GM23338 (cell line): ENCODE measurements at regions not wholly inside any gene's neighbourhood (a gene's known extent, or its start where the extent isn't known, plus 50 kb on each side); places are given as distances from the start of the nearest gene placed in this dataset.

Experiments used
- ATAC-seq: fragments of 200-7000 bp; cut with Tn5 transposase; 3 replicates; pipeline ENCODE4 v1.9.1; 2020
- DNase-seq: peaks from one replicate; pipeline ENCODE4 v3.0.0-alpha.2; 2015; ENCODE audit warnings: low spot score
- H2AFZ ChIP-seq: fragments of 200-600 bp; sonication (generic); 2 replicates; pipeline ENCODE4 v1.8.0; 2016; ENCODE audit warnings: antibody characterized with exemption, mild to moderate bottlenecking, moderate library complexity
- H3F3A ChIP-seq: fragments of 200-600 bp; sonication (generic); replicated peaks from 2 replicates; pipeline ENCODE4 v1.8.0; 2017; ENCODE audit warnings: antibody characterized with exemption, mixed run types, low read depth
- H3K27ac ChIP-seq: fragments of 200-600 bp; sonication (generic); 2 replicates; pipeline ENCODE4 v1.6.1; 2016; ENCODE audit warnings: low read depth
- H3K27me3 ChIP-seq: fragments of 200-600 bp; sonication (generic); 2 replicates; pipeline ENCODE4 v1.8.0; 2016; ENCODE audit warnings: mild to moderate bottlenecking, mixed run types, moderate library complexity; ENCODE audit not compliant: insufficient read depth
- H3K36me3 ChIP-seq: fragments of 200-600 bp; sonication (generic); 2 replicates; pipeline ENCODE4 v1.8.0; 2016; ENCODE audit warnings: mild to moderate bottlenecking; ENCODE audit not compliant: insufficient read depth
- H3K4me1 ChIP-seq: fragments of 200-600 bp; sonication (generic); 2 replicates; pipeline ENCODE4 v1.8.0; 2016; ENCODE audit warnings: mild to moderate bottlenecking, moderate library complexity; ENCODE audit not compliant: insufficient read depth
- H3K4me2 ChIP-seq: fragments of 200-600 bp; sonication (generic); 2 replicates; pipeline ENCODE4 v1.7.1; 2017; ENCODE audit warnings: mixed run types
- H3K4me3 ChIP-seq: fragments of 200-600 bp; sonication (generic); 2 replicates; pipeline ENCODE4 v1.6.1; 2016; ENCODE audit warnings: mixed run types
- H3K79me2 ChIP-seq: fragments of 200-600 bp; sonication (generic); replicated peaks from 2 replicates; pipeline ENCODE4 v1.8.0; 2017; ENCODE audit warnings: mild to moderate bottlenecking; ENCODE audit not compliant: insufficient read depth
- H3K9me2 ChIP-seq: fragments of 200-600 bp; sonication (generic); 2 replicates; pipeline ENCODE4 v1.8.0; 2017; ENCODE audit not compliant: insufficient read depth
- H4K20me1 ChIP-seq: fragments of 200-600 bp; sonication (generic); replicated peaks from 2 replicates; pipeline ENCODE4 v1.8.0; 2017; ENCODE audit warnings: mild to moderate bottlenecking; ENCODE audit not compliant: insufficient read depth
- H3K27ac Mint-ChIP-seq: 2 replicates; pipeline ENCODE4 v1.8.0; 2020; ENCODE audit warnings: inconsistent platforms, mild to moderate bottlenecking, moderate library complexity, mixed read lengths
- H3K27me3 Mint-ChIP-seq: 3 replicates; pipeline ENCODE4 v1.8.0; 2022; ENCODE audit warnings: low read depth, mild to moderate bottlenecking, moderate library complexity, mixed read lengths, inconsistent platforms; ENCODE audit not compliant: insufficient read depth, poor library complexity
- H3K36me3 Mint-ChIP-seq: 3 replicates; pipeline ENCODE4 v1.8.0; 2021; ENCODE audit warnings: low read depth, mild to moderate bottlenecking, inconsistent platforms, moderate library complexity, mixed read lengths
- H3K4me1 Mint-ChIP-seq: 3 replicates; pipeline ENCODE4 v1.8.0; 2020; ENCODE audit warnings: mild to moderate bottlenecking, inconsistent platforms, mixed read lengths
- H3K4me3 Mint-ChIP-seq: 3 replicates; pipeline ENCODE4 v1.8.0; 2021; ENCODE audit warnings: moderate library complexity, mild to moderate bottlenecking, inconsistent platforms, mixed read lengths
- H3K9me3 Mint-ChIP-seq: 3 replicates; pipeline ENCODE4 v1.8.0; 2020; ENCODE audit warnings: moderate library complexity, mild to moderate bottlenecking, inconsistent platforms, mixed read lengths
- CREB1 ChIP-seq: fragments of 250-450 bp; sonication (Bioruptor Pico); IDR thresholded peaks from 2 replicates; pipeline ENCODE4 v1.5.0; 2020; ENCODE audit warnings: low read depth, mild to moderate bottlenecking, moderate library complexity
- EZH2 ChIP-seq: fragments of 200-600 bp; sonication (generic); IDR thresholded peaks from one replicate; pipeline ENCODE4 v1.8.0; 2017; ENCODE audit warnings: antibody characterized with exemption, mild to moderate bottlenecking, low read depth; ENCODE audit not compliant: unreplicated experiment
- EZH2phosphoT487 ChIP-seq: fragments of 200-600 bp; sonication (generic); IDR thresholded peaks from one replicate; pipeline ENCODE4 v1.8.1; 2018; ENCODE audit warnings: antibody characterized with exemption; ENCODE audit not compliant: unreplicated experiment
- JUNB ChIP-seq: IDR thresholded peaks from one replicate; pipeline ENCODE4 v1.6.1; 2016; ENCODE audit warnings: antibody characterized with exemption; ENCODE audit not compliant: unreplicated experiment
- NANOG ChIP-seq: IDR thresholded peaks from 2 replicates; pipeline ENCODE4 v1.6.1; 2016; ENCODE audit warnings: antibody characterized with exemption, borderline replicate concordance
- POLR2AphosphoS5 ChIP-seq: IDR thresholded peaks from 2 replicates; pipeline ENCODE4 v1.6.1; 2016; ENCODE audit warnings: antibody characterized with exemption, low read depth
- STAT1 ChIP-seq: IDR thresholded peaks from one replicate; pipeline ENCODE4 v1.6.1; 2016; ENCODE audit warnings: antibody characterized with exemption; ENCODE audit not compliant: unreplicated experiment
- ZNF114 ChIP-seq: fragments of 250-450 bp; sonication (Bioruptor Pico); IDR thresholded peaks from 2 replicates; pipeline ENCODE4 v1.5.0; 2020; ENCODE audit warnings: mild to moderate bottlenecking, moderate library complexity
- ZNF331 ChIP-seq: fragments of 250-450 bp; sonication (Bioruptor Pico); IDR thresholded peaks from 2 replicates; pipeline ENCODE4 v1.5.0; 2020; ENCODE audit warnings: low read depth, mild to moderate bottlenecking, moderate library complexity
- TF ChIP-seq, protein P1 (sequence below): IDR thresholded peaks from 2 replicates; pipeline ENCODE4 v1.6.1; 2016; ENCODE audit warnings: antibody characterized with exemption
- TF ChIP-seq, protein P2 (sequence below): fragments of 250-450 bp; sonication (Bioruptor Pico); IDR thresholded peaks from 2 replicates; pipeline ENCODE4 v1.5.0; 2020; ENCODE audit warnings: mild to moderate bottlenecking, moderate library complexity
- TF ChIP-seq, protein P3 (sequence below): IDR thresholded peaks from one replicate; pipeline ENCODE4 v1.6.1; 2018; ENCODE audit warnings: antibody characterized with exemption; ENCODE audit not compliant: unreplicated experiment

DNA sequence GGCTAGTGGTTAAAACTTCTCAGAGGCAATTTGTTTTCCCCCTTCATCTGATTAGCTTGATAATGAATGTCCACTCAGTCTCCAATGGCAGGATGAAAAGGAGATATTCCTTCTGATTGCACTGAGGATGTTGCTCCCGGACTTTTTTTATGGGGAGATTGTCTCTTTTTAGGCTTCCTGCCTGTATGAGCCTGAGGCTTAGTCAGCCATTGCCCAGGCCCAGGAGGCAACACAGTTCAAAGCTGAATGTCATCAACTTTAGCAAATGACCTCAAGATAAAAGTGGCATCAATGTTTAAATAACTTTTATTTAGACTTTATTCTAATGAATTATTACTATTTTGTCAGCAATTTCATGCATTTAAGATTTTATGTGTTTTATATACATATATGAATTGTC, 162.9 kb upstream of the PTBP2 start:
- H3K4me2 ChIP-seq, result peak overlapping the region; percentile 29; the same call in 1 of the 2 replicates
- H3F3A ChIP-seq, result no peaks in the 10 kb centered on the region
- H3K79me2 ChIP-seq, result no peaks in the 10 kb centered on the region
- DNase-seq (no peak), ATAC-seq (no peak)
- Mint-ChIP-seq H3K4me1 (peaks cover 50% of the 10 kb centered on the region), H3K9me3 (peaks cover 23% of the 10 kb centered on the region), H3K4me3 (no peak overlapping the region), H3K27me3 (peaks cover 11% of the 10 kb centered on the region), H3K36me3 (peaks cover 18% of the 10 kb centered on the region), H3K27ac (no peak overlapping the region)
- no peak for TF ChIP-seq POLR2AphosphoS5
- TF ChIP-seq EZH2phosphoT487, result no peak
- TF ChIP-seq JUNB, result no peak
- no peak for TF ChIP-seq NANOG
- no peak overlapping the region for H2AFZ ChIP-seq
- no peaks in the 10 kb centered on the region for H3K9me2 ChIP-seq
- H3K4me1 ChIP-seq, result peaks cover 47% of the 10 kb centered on the region
- H3K27me3 ChIP-seq, result no peaks in the 10 kb centered on the region
- H3K4me3 ChIP-seq, result no peak overlapping the region
- H4K20me1 ChIP-seq, result no peaks in the 10 kb centered on the region
- H3K27ac ChIP-seq, result peak overlapping the region; percentile 82; the same call in 1 of the 2 replicates
- H3K36me3 ChIP-seq, result no peaks in the 10 kb centered on the region

DNA sequence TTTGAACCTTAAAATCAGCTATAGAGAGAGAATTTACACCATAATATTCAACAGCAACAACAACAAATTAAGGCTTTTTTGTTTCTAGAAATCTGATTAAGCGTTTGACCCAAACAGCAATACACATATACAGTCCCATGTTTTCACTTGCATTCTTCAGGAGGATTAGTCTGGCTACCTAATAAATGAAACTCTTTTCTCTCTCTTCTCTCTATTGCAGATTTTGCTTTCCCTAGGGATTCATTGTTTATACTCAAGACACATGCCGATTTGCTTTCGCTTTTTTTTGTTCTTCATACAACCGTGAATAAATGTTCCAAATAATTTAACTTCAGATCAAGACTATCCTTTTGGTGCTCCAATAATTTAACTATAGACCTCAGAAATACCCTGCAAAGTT, 162.4 kb upstream of the PTBP2 start:
- TF ChIP-seq, protein P1, sequence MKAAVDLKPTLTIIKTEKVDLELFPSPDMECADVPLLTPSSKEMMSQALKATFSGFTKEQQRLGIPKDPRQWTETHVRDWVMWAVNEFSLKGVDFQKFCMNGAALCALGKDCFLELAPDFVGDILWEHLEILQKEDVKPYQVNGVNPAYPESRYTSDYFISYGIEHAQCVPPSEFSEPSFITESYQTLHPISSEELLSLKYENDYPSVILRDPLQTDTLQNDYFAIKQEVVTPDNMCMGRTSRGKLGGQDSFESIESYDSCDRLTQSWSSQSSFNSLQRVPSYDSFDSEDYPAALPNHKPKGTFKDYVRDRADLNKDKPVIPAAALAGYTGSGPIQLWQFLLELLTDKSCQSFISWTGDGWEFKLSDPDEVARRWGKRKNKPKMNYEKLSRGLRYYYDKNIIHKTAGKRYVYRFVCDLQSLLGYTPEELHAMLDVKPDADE, result no peak
- no peak for TF ChIP-seq POLR2AphosphoS5
- TF ChIP-seq ZNF331 (CRISPR knock-in tag), result no peak
- TF ChIP-seq EZH2phosphoT487, result no peak
- TF ChIP-seq ZNF114 (CRISPR knock-in tag), result no peak
- TF ChIP-seq, protein P2, sequence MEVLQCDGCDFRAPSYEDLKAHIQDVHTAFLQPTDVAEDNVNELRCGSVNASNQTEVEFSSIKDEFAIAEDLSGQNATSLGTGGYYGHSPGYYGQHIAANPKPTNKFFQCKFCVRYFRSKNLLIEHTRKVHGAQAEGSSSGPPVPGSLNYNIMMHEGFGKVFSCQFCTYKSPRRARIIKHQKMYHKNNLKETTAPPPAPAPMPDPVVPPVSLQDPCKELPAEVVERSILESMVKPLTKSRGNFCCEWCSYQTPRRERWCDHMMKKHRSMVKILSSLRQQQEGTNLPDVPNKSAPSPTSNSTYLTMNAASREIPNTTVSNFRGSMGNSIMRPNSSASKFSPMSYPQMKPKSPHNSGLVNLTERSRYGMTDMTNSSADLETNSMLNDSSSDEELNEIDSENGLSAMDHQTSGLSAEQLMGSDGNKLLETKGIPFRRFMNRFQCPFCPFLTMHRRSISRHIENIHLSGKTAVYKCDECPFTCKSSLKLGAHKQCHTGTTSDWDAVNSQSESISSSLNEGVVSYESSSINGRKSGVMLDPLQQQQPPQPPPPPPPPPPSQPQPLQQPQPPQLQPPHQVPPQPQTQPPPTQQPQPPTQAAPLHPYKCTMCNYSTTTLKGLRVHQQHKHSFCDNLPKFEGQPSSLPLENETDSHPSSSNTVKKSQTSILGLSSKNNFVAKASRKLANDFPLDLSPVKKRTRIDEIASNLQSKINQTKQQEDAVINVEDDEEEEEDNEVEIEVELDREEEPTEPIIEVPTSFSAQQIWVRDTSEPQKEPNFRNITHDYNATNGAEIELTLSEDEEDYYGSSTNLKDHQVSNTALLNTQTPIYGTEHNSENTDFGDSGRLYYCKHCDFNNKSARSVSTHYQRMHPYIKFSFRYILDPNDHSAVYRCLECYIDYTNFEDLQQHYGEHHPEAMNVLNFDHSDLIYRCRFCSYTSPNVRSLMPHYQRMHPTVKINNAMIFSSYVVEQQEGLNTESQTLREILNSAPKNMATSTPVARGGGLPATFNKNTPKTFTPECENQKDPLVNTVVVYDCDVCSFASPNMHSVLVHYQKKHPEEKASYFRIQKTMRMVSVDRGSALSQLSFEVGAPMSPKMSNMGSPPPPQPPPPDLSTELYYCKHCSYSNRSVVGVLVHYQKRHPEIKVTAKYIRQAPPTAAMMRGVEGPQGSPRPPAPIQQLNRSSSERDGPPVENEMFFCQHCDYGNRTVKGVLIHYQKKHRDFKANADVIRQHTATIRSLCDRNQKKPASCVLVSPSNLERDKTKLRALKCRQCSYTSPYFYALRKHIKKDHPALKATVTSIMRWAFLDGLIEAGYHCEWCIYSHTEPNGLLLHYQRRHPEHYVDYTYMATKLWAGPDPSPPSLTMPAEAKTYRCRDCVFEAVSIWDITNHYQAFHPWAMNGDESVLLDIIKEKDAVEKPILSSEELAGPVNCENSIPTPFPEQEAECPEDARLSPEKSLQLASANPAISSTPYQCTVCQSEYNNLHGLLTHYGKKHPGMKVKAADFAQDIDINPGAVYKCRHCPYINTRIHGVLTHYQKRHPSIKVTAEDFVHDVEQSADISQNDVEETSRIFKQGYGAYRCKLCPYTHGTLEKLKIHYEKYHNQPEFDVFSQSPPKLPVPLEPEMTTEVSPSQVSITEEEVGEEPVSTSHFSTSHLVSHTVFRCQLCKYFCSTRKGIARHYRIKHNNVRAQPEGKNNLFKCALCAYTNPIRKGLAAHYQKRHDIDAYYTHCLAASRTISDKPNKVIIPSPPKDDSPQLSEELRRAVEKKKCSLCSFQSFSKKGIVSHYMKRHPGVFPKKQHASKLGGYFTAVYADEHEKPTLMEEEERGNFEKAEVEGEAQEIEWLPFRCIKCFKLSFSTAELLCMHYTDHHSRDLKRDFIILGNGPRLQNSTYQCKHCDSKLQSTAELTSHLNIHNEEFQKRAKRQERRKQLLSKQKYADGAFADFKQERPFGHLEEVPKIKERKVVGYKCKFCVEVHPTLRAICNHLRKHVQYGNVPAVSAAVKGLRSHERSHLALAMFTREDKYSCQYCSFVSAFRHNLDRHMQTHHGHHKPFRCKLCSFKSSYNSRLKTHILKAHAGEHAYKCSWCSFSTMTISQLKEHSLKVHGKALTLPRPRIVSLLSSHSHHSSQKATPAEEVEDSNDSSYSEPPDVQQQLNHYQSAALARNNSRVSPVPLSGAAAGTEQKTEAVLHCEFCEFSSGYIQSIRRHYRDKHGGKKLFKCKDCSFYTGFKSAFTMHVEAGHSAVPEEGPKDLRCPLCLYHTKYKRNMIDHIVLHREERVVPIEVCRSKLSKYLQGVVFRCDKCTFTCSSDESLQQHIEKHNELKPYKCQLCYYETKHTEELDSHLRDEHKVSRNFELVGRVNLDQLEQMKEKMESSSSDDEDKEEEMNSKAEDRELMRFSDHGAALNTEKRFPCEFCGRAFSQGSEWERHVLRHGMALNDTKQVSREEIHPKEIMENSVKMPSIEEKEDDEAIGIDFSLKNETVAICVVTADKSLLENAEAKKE (CRISPR knock-in tag), result no peak
- no peak for TF ChIP-seq CREB1 (CRISPR knock-in tag)
- TF ChIP-seq EZH2, result no peak
- no peak for TF ChIP-seq STAT1
- TF ChIP-seq, protein P3, sequence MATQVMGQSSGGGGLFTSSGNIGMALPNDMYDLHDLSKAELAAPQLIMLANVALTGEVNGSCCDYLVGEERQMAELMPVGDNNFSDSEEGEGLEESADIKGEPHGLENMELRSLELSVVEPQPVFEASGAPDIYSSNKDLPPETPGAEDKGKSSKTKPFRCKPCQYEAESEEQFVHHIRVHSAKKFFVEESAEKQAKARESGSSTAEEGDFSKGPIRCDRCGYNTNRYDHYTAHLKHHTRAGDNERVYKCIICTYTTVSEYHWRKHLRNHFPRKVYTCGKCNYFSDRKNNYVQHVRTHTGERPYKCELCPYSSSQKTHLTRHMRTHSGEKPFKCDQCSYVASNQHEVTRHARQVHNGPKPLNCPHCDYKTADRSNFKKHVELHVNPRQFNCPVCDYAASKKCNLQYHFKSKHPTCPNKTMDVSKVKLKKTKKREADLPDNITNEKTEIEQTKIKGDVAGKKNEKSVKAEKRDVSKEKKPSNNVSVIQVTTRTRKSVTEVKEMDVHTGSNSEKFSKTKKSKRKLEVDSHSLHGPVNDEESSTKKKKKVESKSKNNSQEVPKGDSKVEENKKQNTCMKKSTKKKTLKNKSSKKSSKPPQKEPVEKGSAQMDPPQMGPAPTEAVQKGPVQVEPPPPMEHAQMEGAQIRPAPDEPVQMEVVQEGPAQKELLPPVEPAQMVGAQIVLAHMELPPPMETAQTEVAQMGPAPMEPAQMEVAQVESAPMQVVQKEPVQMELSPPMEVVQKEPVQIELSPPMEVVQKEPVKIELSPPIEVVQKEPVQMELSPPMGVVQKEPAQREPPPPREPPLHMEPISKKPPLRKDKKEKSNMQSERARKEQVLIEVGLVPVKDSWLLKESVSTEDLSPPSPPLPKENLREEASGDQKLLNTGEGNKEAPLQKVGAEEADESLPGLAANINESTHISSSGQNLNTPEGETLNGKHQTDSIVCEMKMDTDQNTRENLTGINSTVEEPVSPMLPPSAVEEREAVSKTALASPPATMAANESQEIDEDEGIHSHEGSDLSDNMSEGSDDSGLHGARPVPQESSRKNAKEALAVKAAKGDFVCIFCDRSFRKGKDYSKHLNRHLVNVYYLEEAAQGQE, result no peak
- TF ChIP-seq JUNB, result no peak
- no peak for TF ChIP-seq NANOG
- H2AFZ ChIP-seq, result no peak overlapping the region
- H3K4me3 ChIP-seq, result no peak overlapping the region
- H3K36me3 ChIP-seq, result no peaks in the 10 kb centered on the region
- peak overlapping the region; percentile 4; the same call in 1 of the 2 replicates for H3K4me2 ChIP-seq
- no peaks in the 10 kb centered on the region for H3K9me2 ChIP-seq
- no peaks in the 10 kb centered on the region for H3F3A ChIP-seq
- H4K20me1 ChIP-seq, result no peaks in the 10 kb centered on the region
- ATAC-seq (no peak), DNase-seq (no peak)
- peaks cover 47% of the 10 kb centered on the region for H3K4me1 ChIP-seq
- Mint-ChIP-seq H3K9me3 (peaks cover 26% of the 10 kb centered on the region), H3K4me1 (peaks cover 50% of the 10 kb centered on the region), H3K27ac (peak overlapping the region; percentile 96), H3K27me3 (peaks cover 11% of the 10 kb centered on the region), H3K4me3 (no peak overlapping the region), H3K36me3 (peaks cover 21% of the 10 kb centered on the region)
- peak overlapping the region; percentile 82 for H3K27ac ChIP-seq
- H3K79me2 ChIP-seq, result no peaks in the 10 kb centered on the region
- H3K27me3 ChIP-seq, result no peaks in the 10 kb centered on the region
